ENCODE measurements at regions not wholly inside any gene's neighbourhood (a gene's known extent, or its start where the extent isn't known, plus 50 kb on each side); places are given as distances from the start of the nearest gene placed in this dataset.

DNA sequence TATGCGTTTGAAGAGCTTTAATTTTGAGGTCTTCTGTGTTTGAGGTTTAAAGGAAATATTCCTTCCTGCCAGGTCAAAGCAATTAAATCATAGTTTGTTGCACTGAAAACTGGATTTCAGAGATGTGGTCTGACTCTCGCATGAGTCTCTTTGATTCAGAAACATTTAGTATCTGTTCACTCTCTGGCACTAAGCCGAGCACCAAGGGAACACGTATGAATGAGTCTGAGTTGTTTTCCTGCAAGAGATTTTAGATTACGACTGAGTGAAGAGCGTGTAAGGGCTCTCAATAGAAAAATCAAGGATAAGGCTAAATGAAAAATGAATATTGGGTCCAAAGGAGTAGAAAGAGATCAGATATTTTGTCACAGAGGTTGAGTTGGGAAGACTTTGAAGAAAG is 875.4 kb upstream of the PRKX start:
- no peak overlapping the region for H3K4me3 ChIP-seq (ENCODE audit: severe bottlenecking)
- H3K27me3 ChIP-seq (ENCODE audit: insufficient read depth, poor library complexity, severe bottlenecking), result no peaks in the 10 kb centered on the region
- H3K27ac ChIP-seq (ENCODE audit: poor library complexity, severe bottlenecking), result no peak overlapping the region
- TF ChIP-seq, protein P1, sequence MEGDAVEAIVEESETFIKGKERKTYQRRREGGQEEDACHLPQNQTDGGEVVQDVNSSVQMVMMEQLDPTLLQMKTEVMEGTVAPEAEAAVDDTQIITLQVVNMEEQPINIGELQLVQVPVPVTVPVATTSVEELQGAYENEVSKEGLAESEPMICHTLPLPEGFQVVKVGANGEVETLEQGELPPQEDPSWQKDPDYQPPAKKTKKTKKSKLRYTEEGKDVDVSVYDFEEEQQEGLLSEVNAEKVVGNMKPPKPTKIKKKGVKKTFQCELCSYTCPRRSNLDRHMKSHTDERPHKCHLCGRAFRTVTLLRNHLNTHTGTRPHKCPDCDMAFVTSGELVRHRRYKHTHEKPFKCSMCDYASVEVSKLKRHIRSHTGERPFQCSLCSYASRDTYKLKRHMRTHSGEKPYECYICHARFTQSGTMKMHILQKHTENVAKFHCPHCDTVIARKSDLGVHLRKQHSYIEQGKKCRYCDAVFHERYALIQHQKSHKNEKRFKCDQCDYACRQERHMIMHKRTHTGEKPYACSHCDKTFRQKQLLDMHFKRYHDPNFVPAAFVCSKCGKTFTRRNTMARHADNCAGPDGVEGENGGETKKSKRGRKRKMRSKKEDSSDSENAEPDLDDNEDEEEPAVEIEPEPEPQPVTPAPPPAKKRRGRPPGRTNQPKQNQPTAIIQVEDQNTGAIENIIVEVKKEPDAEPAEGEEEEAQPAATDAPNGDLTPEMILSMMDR (IDR thresholded peaks at IDR 0.05; ENCODE audit: poor library complexity, severe bottlenecking), result no peak
- no peaks in the 10 kb centered on the region for H3K36me3 ChIP-seq (ENCODE audit: low read depth)
- ATAC-seq (ENCODE audit: low read depth) (no peak), DNase-seq (ENCODE audit: low spot score) (no peak)
- H3K9me3 ChIP-seq (ENCODE audit: severe bottlenecking), result no peaks in the 10 kb centered on the region
- no peaks in the 10 kb centered on the region for H3K4me1 ChIP-seq (ENCODE audit: insufficient read depth, poor library complexity, severe bottlenecking)

DNA sequence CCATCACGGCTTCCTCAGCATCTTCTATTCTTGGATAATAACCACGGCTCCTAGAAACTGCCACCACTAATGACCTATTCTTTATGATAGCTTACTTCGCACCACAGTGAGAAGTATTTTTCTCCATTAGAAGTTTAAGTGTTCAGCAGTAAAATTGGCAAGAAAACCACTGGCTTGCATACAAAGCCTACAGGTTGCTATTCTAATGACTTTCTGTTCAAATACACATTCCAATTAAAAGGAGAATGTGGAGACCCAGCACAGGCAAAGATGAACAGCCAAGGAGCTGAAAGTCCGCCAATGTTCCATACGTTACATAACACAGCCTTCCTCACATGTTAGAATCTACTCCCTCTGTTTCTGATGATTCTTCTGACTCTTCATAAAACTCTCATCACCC is 875.0 kb upstream of the PRKX start:
- TF ChIP-seq, protein P1 (IDR thresholded peaks at IDR 0.05; ENCODE audit: poor library complexity, severe bottlenecking), result no peak
- Histone ChIP-seq H3K36me3 (ENCODE audit: low read depth) (no peaks in the 10 kb centered on the region), H3K4me1 (ENCODE audit: insufficient read depth, poor library complexity, severe bottlenecking) (no peaks in the 10 kb centered on the region), H3K27ac (ENCODE audit: poor library complexity, severe bottlenecking) (no peak overlapping the region), H3K9me3 (ENCODE audit: severe bottlenecking) (no peaks in the 10 kb centered on the region), H3K27me3 (ENCODE audit: insufficient read depth, poor library complexity, severe bottlenecking) (no peaks in the 10 kb centered on the region), H3K4me3 (ENCODE audit: severe bottlenecking) (no peak overlapping the region)
- DNase-seq (ENCODE audit: low spot score), result no peak
- no peak for ATAC-seq (ENCODE audit: low read depth)

DNA sequence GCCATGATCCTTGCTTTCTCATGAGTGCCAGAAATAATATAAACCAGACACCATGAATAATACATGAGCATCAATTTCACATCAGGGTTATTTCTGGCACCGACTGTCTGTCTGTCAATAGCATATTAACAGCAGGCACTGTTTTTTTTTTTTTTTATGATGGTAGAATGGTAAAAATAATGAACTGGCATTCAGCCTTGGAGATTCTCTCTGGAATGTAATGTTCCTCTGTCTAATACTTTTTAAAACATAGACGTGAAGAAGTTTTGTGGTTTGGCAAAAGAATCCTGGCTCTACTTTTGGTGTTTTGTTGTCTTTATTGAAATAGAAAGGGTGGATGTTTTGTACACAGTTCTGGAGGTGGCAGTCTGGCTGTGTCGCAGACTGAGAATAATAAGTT is 874.6 kb upstream of the PRKX start:
- H3K4me1 ChIP-seq (ENCODE audit: insufficient read depth, poor library complexity, severe bottlenecking), result no peaks in the 10 kb centered on the region

DNA sequence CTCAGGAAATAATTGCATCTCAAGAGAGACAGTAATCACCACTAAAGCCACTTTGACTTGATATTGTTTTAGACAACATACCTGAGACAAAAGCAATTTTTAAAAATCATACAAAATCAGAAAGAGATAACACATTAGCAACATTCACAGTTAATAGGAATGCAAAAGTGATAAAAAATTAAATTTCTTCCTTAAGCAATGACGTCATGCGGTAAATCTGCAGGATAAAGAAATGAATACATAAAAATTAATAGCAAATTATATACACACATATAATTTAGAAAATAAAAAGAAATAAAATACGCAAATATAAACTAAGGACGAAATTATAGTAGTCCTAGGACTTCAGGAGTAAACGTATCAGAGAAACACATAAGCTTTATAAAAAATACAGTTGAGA is 866.5 kb upstream of the PRKX start:
- DNase-seq (ENCODE audit: low spot score), result no peak
- Histone ChIP-seq H3K9me3 (ENCODE audit: severe bottlenecking) (no peaks in the 10 kb centered on the region), H3K27me3 (ENCODE audit: insufficient read depth, poor library complexity, severe bottlenecking) (no peaks in the 10 kb centered on the region), H3K27ac (ENCODE audit: poor library complexity, severe bottlenecking) (no peak overlapping the region), H3K4me1 (ENCODE audit: insufficient read depth, poor library complexity, severe bottlenecking) (no peaks in the 10 kb centered on the region), H3K36me3 (ENCODE audit: low read depth) (no peaks in the 10 kb centered on the region), H3K4me3 (ENCODE audit: severe bottlenecking) (no peak overlapping the region)
- ATAC-seq (ENCODE audit: low read depth), result no peak
- TF ChIP-seq, protein P1 (IDR thresholded peaks at IDR 0.05; ENCODE audit: poor library complexity, severe bottlenecking), result no peak

More for the DNA sequence above, 874.6 kb upstream of the PRKX start:
- Histone ChIP-seq H3K9me3 (ENCODE audit: severe bottlenecking) (no peaks in the 10 kb centered on the region), H3K4me3 (ENCODE audit: severe bottlenecking) (no peak overlapping the region), H3K27ac (ENCODE audit: poor library complexity, severe bottlenecking) (no peak overlapping the region), H3K27me3 (ENCODE audit: insufficient read depth, poor library complexity, severe bottlenecking) (no peaks in the 10 kb centered on the region), H3K36me3 (ENCODE audit: low read depth) (no peaks in the 10 kb centered on the region)
- ATAC-seq (ENCODE audit: low read depth), result no peak
- TF ChIP-seq, protein P1 (IDR thresholded peaks at IDR 0.05; ENCODE audit: poor library complexity, severe bottlenecking), result no peak
- no peak for DNase-seq (ENCODE audit: low spot score)

DNA sequence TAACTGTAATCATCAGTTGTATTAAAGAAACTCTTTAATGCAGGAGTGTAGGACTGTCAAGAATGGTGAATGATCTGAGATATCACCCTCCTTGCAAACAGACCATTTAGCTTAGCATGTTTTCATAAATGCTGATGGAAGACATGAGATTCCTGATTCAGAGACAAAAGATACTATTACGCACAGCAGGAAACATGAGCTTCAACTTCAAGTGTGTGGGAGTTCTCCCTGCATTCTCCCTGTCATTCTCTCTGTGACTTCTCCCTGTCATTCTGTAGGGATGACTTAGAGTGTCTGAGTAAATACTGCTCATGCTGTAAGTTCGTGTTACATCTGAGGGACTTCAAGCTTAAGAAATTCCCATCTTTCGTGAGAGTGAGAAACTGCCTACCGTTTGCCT is 866.0 kb upstream of the PRKX start:
- H3K36me3 ChIP-seq (ENCODE audit: low read depth), result no peaks in the 10 kb centered on the region
- DNase-seq (ENCODE audit: low spot score), result no peak
- H3K4me3 ChIP-seq (ENCODE audit: severe bottlenecking), result no peak overlapping the region
- no peaks in the 10 kb centered on the region for H3K9me3 ChIP-seq (ENCODE audit: severe bottlenecking)
- no peaks in the 10 kb centered on the region for H3K4me1 ChIP-seq (ENCODE audit: insufficient read depth, poor library complexity, severe bottlenecking)
- ATAC-seq (ENCODE audit: low read depth), result no peak
- H3K27me3 ChIP-seq (ENCODE audit: insufficient read depth, poor library complexity, severe bottlenecking), result no peaks in the 10 kb centered on the region
- no peak overlapping the region for H3K27ac ChIP-seq (ENCODE audit: poor library complexity, severe bottlenecking)
- TF ChIP-seq, protein P1 (IDR thresholded peaks at IDR 0.05; ENCODE audit: poor library complexity, severe bottlenecking), result no peak

All from RWPE2 (cell line).